Pancreas (tissue), 10 donors: ENCODE measurements at regions not wholly inside any gene's neighbourhood (a gene's known extent, or its start where the extent isn't known, plus 50 kb on each side); places are given as distances from the start of the nearest gene placed in this dataset.

Source experiments
- ATAC-seq, 4 donors: fragments of 200-7000 bp; cut with Tn5 transposase; one replicate each; pipeline versions ENCODE4 v1.8.0 to v1.9.1; 2020; ENCODE audit warnings: mild to moderate bottlenecking in 4 of 4, moderate library complexity in 4 of 4
- DNase-seq, 6 donors: peaks; one replicate each; pipeline ENCODE4 v3.0.0-alpha.2; 2020
- FAIRE-seq: peaks from 2 replicates; lab custom pipeline; 2012; peaks lifted over from hg19 to GRCh38; lab: Jason Lieb, UNC
- H3K27ac ChIP-seq, 4 donors: fragments of 200-600 bp; sonication (generic); 1 replicate in 3 of 4; 2 replicates in 1 of 4; pipeline versions ENCODE4 v1.5.0 to v1.8.0; 2020
- H3K27me3 ChIP-seq, 4 donors: fragments of 200-600 bp; one replicate each; pipeline ENCODE4 v1.8.0; 2021
- H3K36me3 ChIP-seq, 3 donors: fragments of 200-600 bp; sonication (generic) in 1 of 3; one replicate each; pipeline versions ENCODE4 v1.5.0 to v1.8.0; 2020 to 2021
- H3K4me1 ChIP-seq, 3 donors: fragments of 200-600 bp; one replicate each; pipeline ENCODE4 v1.8.0; 2021
- H3K4me3 ChIP-seq, 4 donors: fragments of 200-600 bp; sonication (generic) in 2 of 4; one replicate each; pipeline versions ENCODE4 v1.5.0 to v1.8.0; 2020 to 2021
- H3K9me3 ChIP-seq, 4 donors: fragments of 200-600 bp; one replicate each; pipeline ENCODE4 v1.8.0; 2021
- WGBS, 2 donors: extraction: QIAGEN DNeasy Blood & Tissue Kit; methylation state at CpG; one replicate each; pipeline ENCODE4 v1.1.7; 2013; 5-methylcytosine and 5-hydroxymethylcytosine counted together
- intact Hi-C, 3 donors: fragments of 100-400 bp; cut with DNase I; formaldehyde crosslinking; loops; one replicate each; pipeline versions ENCODE4 v1.11.1 to v1.14.2; 2022
- TF ChIP-seq, protein P1 (sequence below), 4 donors: fragments of 200-600 bp; sonication (generic) in 3 of 4; IDR thresholded peaks; one replicate each; pipeline versions ENCODE4 v1.5.0 to v1.8.0; 2021; ENCODE audit warnings: antibody characterized with exemption in 4 of 4
- donor health status: healthy with polysubstance abuse.
- donor health status: DM: no; HTN: no; CAD: no; lungs with moderate emphysema.
- donor health status: DM: no; HTN: no; CAD: no.
- donor health status: control.
- donor health status: control.
- donor health status: Bipolar disorder and iron deficiency.
- donor health status: DM: yes; HTN: yes; CAD: no.
- donor health status: DM: no; HTN: no; CAD: no.
- donor health status: DM: no; HTN: no; CAD: no.
- donor health status: DM: yes; HTN: yes; CAD: no.

DNA sequence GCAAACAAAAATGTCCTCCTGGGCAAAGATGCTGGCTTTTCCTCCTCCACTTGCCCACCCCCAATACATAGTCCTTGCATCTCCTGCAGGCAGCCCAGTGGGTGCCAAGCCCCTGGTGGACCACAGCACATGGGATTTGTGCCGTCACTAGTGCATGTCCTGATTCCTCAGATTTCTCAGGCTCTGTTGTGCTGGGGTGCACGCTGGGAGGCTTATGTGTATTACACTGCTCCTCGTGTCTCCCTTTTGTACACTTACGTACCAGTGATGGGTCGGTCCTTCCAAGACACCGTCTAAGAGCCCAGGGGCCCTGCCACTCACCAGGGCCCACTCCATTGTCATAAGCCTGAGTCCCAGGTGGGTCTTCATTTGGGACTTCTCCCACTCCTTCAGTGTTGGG is 70.1 kb downstream of the PLXNA1 start:
- ATAC-seq (no peak), FAIRE-seq (no peak), DNase-seq (peak in 1 of 6 donors; percentile 27)
- no peaks in the 10 kb centered on the region for H3K9me3 ChIP-seq
- TF ChIP-seq, protein P1, sequence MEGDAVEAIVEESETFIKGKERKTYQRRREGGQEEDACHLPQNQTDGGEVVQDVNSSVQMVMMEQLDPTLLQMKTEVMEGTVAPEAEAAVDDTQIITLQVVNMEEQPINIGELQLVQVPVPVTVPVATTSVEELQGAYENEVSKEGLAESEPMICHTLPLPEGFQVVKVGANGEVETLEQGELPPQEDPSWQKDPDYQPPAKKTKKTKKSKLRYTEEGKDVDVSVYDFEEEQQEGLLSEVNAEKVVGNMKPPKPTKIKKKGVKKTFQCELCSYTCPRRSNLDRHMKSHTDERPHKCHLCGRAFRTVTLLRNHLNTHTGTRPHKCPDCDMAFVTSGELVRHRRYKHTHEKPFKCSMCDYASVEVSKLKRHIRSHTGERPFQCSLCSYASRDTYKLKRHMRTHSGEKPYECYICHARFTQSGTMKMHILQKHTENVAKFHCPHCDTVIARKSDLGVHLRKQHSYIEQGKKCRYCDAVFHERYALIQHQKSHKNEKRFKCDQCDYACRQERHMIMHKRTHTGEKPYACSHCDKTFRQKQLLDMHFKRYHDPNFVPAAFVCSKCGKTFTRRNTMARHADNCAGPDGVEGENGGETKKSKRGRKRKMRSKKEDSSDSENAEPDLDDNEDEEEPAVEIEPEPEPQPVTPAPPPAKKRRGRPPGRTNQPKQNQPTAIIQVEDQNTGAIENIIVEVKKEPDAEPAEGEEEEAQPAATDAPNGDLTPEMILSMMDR (IDR thresholded peaks at IDR 0.05): no peak
- WGBS, 2 donors: 80 to 88% methylated on average over 6 of the region's 6 CpGs
- no peaks in the 10 kb centered on the region for H3K36me3 ChIP-seq
- intact Hi-C loops: no loop called here
- no peak overlapping the region for H3K27ac ChIP-seq
- H3K27me3 ChIP-seq: no peaks in the 10 kb centered on the region
- H3K4me1 ChIP-seq: no peaks in the 10 kb centered on the region
- H3K4me3 ChIP-seq: no peak overlapping the region

DNA sequence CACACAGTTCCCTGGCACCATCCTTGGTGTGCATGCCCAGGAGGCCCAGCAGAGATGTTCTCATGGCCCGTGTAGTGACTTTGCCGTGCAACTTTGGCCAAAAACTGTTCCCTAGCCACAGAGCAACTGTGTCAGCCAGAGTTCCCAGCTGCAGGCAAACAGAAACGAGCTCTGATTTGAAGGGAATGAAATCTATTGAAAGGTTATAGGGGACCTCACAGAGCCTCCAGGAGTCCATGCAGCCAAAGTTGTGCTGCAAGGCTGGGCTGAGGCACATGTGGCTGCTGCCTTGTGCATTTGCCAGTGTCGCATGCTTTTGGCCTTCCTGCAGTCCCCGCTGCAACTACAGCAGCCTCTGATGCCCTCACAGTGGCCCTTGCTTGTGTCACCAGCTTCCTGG is 70.5 kb downstream of the PLXNA1 start:
- Histone ChIP-seq H3K9me3 (no peaks in the 10 kb centered on the region), H3K27ac (no peak overlapping the region), H3K27me3 (no peaks in the 10 kb centered on the region), H3K4me1 (no peaks in the 10 kb centered on the region), H3K36me3 (no peaks in the 10 kb centered on the region), H3K4me3 (no peak overlapping the region)
- TF ChIP-seq, protein P1 (IDR thresholded peaks at IDR 0.05): no peak
- DNase-seq (peak in 1 of 6 donors; percentile 22), ATAC-seq (no peak), FAIRE-seq (no peak)
- WGBS, 2 donors: 77 to 84% methylated on average over 5 of the region's 5 CpGs
- intact Hi-C loops: no loop called here

DNA sequence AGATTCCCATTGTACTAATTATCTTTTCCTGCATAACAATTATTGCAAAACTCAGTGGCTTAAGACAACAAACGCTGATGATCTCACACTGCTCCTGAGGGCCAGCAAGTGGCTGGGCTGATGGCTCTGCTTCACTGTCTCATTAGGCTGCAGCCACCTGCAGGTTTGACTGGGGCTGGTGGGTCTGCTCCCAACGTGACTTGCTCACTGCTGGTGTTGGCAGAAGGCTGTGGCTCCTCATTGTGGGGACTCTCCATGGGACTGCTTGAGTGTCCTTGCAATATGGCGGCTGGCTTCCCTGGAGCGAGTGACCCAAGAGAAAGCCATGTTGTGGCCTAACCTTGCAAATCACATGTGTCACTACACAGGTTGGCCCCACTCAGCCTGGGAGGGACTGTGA is 71.1 kb downstream of the PLXNA1 start:
- intact Hi-C loops: no loop called here
- WGBS, 2 donors: 74 to 92% methylated on average over 4 of the region's 4 CpGs
- no peaks in the 10 kb centered on the region for H3K27me3 ChIP-seq
- no peak for FAIRE-seq
- no peaks in the 10 kb centered on the region for H3K4me1 ChIP-seq
- H3K4me3 ChIP-seq: no peak overlapping the region
- DNase-seq: peak in 1 of 6 donors; percentile 41
- TF ChIP-seq, protein P1 (IDR thresholded peaks at IDR 0.05): no peak
- H3K27ac ChIP-seq: no peak overlapping the region
- no peak for ATAC-seq
- no peaks in the 10 kb centered on the region for H3K9me3 ChIP-seq
- no peaks in the 10 kb centered on the region for H3K36me3 ChIP-seq

DNA sequence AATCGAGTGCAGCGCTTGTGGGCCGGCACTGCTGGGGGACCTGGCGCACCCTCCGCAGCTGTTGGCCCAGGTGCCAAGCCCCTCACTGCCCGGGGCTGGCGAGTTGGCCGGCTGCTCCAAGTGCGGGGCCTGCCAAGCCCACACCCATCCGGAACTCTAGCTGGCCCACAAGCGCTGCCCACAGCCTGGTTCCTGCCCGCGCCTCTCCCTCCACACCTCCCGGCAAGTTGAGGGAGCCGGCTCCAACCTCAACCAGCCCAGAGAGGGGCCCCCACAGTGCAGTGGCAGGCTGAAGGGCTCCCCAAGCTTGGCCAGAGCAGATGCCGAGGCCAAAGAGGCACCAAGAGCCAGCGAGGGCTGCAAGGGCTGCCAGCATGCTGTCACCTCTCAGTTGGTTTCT is 73.4 kb downstream of the PLXNA1 start:
- DNase-seq (peak in 1 of 6 donors; percentile 22), FAIRE-seq (no peak), ATAC-seq (no peak)
- Histone ChIP-seq H3K36me3 (no peaks in the 10 kb centered on the region), H3K27ac (no peak overlapping the region), H3K9me3 (no peaks in the 10 kb centered on the region), H3K4me3 (no peak overlapping the region), H3K27me3 (no peaks in the 10 kb centered on the region), H3K4me1 (no peaks in the 10 kb centered on the region)
- intact Hi-C loops: no loop called here
- TF ChIP-seq, protein P1 (IDR thresholded peaks at IDR 0.05): no peak
- WGBS, 2 donors: 86 to 87% methylated on average over 14 to 17 of the region's 17 CpGs

DNA sequence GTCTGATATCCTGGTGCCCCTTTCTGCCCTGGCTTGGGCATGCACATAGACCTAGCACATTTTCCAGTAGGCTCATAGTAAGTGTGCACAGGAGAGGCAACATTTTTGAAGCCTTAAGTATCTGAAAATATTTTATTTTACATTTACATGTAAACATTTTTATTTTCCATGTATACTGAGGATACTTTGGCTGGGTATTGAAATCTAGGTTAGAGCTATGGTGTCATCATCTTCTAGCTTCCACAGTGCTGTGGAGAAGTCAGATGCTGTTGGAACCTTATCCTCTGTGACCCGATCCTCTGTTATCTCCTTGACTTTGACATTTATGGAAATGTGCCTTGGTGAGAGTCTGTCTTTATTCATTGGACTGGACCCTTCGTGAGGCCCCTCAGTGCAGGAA is 74.1 kb downstream of the PLXNA1 start:
- 70 to 77% methylated on average over 2 of the region's 2 CpGs for WGBS, 2 donors
- intact Hi-C loops: no loop called here
- no peak overlapping the region for H3K27ac ChIP-seq
- ATAC-seq (no peak), DNase-seq (no peak), FAIRE-seq (no peak)
- H3K36me3 ChIP-seq: no peaks in the 10 kb centered on the region
- H3K4me1 ChIP-seq: no peaks in the 10 kb centered on the region
- TF ChIP-seq, protein P1 (IDR thresholded peaks at IDR 0.05): no peak
- H3K9me3 ChIP-seq: no peaks in the 10 kb centered on the region
- H3K27me3 ChIP-seq: no peaks in the 10 kb centered on the region
- no peak overlapping the region for H3K4me3 ChIP-seq
